Retina (tissue), 1 donor: ENCODE measurements at regions not wholly inside any gene's neighbourhood (a gene's known extent, or its start where the extent isn't known, plus 50 kb on each side); places are given as distances from the start of the nearest gene placed in this dataset.
A peak's percentile ranks its signal among the peaks of the same experiment; 100 is the strongest.
"Not testable (repeated sequence)": the region's sequence is repeated elsewhere in the genome, so short reads cannot be mapped to it uniquely, and the experiment has no call there.

Experiments used
- DNase-seq: peaks from one replicate; pipeline ENCODE4 v3.0.0-alpha.2; 2016

- not testable (repeated sequence) for DNase-seq
Observed at GRCh38 chr2:76697439-76697838, 824.7 kb downstream of the LRRTM4 start.

DNA sequence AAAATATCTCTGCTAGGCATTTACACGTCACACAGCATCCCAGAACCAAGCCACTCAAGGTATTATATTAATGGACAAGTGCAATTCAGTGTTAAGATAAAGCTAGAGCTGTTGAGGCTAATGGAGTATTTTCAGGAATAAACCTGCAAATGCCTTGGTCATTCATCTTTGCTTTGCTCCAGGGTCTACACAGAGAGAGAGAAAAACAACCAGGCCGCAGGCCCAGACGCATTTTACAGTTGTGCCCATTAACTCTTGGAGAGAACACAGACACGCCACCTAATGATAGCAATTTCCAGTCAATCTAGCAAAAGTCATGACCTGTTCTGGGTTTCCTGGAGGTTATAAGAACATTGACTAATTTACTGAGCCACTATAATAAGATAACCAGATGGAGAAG, 829.3 kb downstream of the LRRTM4 start:
- no peak for DNase-seq

DNA sequence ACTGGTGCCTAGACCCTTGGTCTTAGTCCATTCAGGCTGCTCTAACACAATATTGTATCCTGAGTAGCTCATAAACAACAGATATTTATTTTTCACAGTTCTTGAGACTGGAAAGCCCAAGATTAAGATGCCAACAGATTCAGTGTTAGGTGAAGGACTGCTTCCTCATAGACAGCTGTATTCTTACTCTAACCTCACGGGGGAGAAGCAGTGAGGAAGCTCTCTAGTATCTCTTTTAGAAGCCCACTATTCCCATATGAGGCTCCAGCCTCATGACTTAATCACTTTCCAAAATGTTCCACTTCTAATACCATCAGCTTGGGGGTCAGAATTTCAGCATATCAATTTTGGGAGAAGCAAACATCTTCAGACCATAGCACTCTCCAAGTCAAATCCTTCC, 833.4 kb downstream of the LRRTM4 start:
- DNase-seq = no peak

DNA sequence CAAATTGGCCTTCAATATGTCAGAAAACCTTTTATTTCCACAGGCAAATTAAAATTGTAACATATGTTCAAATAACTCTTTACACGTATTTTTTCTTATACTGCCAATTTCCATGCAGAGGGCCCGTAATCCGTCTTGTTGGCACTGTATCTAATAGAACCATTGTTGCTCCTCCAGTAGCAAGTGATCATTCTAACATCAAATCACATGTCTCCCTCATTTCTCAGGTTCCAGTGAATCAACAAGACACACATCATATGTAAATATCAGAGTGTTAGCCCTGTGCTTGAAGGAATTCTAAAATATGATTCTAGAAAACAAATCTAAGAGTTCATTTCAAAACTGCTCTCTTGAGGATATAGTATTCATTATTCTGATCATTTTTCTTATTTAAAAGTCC, 834.3 kb downstream of the LRRTM4 start:
- no peak for DNase-seq

GRCh38 chr2:76684756-76685155, 837.4 kb downstream of the LRRTM4 start:
- DNase-seq = peak; percentile 39

- no peak for DNase-seq
Observed at GRCh38 chr2:76679025-76679396, 843.2 kb downstream of the LRRTM4 start.

GRCh38 chr2:76678383-76679024, 843.7 kb downstream of the LRRTM4 start:
- no peak for DNase-seq

DNA sequence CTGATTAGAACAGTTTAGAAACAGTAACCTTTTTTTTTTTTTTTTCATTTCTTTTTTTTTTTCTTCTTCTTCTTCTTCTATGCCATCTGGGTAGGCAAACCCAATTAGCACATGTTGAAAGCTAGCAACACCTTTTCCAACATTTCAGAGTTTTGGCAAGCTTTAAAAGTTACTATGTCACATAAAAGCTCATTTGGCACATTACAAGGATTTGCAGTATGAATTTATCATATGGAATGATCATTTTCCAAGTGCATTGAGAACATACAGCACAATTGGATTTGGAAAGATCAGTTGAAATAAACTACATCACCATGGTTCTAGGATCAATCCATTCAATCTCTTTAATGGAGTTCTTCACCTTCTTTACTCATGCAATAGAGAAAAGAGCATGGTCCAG, 847.0 kb downstream of the LRRTM4 start:
- DNase-seq = no peak

- no peak for DNase-seq
Observed at GRCh38 chr2:76672798-76673197, 849.4 kb downstream of the LRRTM4 start.

DNA sequence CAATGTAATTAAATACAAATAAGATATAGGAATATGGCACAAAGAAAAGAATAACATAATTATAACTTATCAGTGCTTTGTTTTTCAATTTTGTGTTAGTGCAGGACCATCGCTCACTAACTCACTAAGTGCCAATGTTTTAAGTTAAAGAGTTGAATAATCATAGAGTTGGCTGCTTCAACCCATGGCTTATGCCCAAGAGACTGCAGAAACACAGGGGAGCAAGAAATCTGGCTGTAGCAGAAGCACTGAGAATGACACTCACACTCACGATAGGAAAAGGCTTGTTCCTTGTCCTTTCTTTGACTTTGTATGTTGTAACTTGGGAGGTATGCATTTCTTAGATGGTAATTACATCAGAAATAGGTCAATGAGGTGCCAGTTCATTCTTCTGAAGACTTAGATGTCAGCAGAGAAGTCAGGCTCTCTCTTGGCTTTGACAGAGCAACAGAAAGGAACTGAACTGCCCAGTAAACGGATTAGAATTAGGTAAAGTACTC, 852.2 kb downstream of the LRRTM4 start:
- DNase-seq = no peak

DNA sequence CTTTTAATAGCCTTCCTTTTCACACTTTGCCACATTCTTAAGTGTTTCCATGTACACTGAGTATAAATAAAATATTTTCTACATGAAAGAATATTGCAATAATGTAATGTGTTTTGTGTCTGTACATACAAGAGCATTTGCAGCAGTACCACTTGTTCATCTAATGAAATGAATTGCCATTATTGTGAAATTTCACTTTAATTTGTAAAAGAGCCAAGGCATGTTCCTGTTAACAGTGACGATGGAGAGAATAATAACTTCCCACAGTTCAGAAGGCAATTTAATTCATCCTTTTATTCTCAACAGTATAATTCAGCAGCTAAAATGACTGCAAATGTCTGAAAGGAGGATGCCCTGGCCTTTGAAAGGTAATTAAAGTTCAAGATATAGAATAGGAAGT, 853.9 kb downstream of the LRRTM4 start:
- DNase-seq = no peak

- DNase-seq = peak; percentile 7
Observed at GRCh38 chr2:76667821-76668271, 854.3 kb downstream of the LRRTM4 start.

- DNase-seq = no peak
Observed at GRCh38 chr2:76642129-76642528, 880.0 kb downstream of the LRRTM4 start.

- DNase-seq = no peak
Observed at GRCh38 chr2:76641506-76641905, 880.7 kb downstream of the LRRTM4 start.

DNA sequence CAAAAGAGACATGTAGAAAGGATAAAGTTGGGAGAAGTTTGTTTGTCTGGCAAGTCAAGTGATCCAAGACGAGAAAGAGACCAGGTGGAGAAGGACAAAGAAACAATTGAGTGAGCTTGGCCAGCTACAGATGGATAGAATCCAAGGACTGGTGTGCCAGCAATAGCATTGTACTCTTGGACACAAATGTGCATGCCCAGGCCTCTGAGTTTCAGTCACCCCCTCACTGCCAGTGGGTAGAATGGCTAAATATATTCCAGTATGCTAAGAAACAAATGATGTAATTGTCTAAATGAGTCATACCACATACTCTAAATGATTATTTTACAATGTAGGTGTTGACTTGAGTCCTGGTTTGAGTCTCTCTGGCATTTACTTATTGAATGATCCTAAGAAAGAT, 881.3 kb downstream of the LRRTM4 start:
- no peak for DNase-seq

DNA sequence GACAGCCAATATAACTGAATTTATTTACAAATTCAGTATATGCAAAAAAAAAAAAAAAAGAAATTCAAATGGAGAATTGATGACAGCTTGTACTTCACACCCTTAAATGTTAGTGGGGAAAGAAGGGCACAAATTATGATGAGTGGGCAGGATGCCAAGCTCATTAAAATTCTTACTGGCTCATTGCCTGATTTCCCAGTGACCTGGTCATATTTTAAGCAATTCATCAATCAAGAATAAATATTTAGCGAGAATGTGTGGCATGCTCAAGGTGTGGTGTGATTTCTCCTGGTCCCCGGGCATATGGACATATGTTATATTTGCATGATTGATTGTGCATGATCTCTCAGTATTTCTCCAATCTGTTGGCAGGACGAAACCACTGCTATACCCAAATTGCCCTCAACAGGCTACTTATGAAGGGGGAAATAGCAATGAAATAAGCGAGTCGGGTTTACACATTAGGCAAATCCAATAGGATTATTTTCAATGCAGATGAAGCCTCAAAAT, 883.0 kb downstream of the LRRTM4 start:
- no peak for DNase-seq

DNA sequence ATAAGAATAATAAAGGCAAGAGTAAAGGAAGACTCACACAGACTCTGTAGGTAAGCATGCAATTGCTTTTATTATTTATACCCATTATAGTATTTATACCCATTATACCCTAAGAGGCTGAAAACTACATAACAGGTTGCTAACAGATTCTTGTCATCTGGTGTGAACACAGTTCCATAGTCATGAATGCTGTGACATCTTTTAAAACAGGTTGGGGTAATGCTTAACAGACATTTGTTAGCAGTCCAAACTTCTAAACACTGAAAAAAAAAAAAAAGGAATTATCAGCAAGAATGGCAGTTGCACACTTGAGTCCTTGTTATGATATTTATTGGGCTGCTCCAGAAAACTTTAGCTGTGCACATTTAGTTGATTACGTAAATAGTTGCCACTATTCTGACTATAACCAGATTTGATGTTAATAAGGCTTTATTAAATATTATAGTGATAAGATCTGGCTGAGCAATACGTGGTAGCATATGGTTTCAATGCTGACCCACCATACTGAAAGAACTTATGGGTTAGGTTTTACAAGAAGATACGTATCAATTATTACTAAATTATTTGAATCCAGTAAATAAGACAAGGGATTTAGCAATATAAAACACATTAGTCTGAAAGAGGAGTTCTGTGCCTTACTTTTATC, 888.8 kb downstream of the LRRTM4 start:
- no peak for DNase-seq

DNA sequence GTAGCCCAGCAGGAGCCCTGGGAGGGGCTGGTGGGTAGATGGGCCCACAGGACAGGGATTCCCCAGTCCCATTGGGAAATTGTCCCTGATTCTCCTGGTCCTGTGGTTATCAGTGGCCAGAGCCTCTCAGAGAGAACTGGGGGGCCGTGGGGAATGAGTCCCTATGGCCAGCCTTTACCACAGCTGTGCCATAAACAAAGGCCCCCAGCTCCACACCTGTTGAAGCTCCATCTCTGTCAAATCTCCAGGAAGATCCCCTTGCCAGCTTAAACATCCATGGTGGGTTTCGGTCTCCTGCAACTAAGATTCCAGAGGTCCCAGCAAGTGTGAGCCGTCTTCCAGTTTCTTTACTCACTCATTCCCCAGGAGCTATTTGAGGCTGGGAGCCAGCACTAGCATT, 897.1 kb downstream of the LRRTM4 start:
- DNase-seq = no peak

- no peak for DNase-seq
Observed at GRCh38 chr2:76613330-76613729, 902.6 kb upstream of the GCFC2 start.

GRCh38 chr2:76612764-76613163, 902.0 kb upstream of the GCFC2 start:
- no peak for DNase-seq

- no peak for DNase-seq
Observed at GRCh38 chr2:76610451-76610850, 899.7 kb upstream of the GCFC2 start.

DNA sequence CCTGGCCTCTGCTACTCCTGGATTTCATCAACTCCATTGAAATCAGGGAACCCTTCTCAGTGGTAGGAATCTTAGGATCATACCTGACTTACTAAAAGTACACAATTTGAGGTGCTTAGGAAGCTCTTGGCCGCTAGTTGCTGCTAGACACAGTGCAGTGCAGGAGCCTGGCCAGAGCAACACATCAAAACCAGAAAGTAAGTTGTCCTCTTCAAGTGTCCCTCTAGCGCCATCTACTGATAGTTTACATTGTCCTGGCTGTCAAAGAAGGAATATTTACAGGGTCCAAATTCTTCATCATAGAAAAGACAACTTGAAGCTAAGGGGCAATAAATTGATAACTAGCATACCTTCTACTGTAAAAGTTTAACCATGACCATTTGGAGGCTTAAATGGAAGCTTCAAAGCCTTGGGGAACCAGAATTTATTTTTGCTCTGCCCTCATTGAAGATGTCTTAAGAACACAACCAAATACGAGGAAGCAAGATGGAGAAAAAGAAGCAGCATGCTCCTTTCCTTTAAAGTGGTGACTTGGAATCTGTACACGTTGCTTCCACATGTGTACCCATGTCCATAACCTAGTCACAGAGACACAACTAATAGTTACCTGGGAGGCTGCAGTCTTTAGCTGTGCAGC, 889.1 kb upstream of the GCFC2 start:
- DNase-seq = peak; percentile 72

DNA sequence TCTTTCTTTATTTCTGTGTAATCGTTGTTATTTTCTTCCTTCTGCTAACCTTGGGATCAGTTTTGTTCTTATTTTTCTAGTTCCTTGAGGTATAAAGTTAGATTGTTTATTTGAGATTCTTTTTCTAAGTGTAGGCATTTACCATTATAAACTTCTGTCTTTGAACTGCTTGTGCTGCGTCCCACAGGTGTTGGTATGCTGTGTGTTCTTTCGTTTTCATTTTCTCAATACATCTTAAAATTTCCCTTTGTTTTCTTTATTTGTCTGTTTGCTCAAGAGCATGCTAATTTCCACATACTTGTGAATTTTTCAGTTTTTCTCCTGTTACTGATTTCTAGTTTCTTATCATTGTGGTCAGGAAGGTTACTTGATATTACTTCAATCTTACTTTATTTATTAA, 873.8 kb upstream of the GCFC2 start:
- DNase-seq = no peak

GRCh38 chr2:76579911-76580310, 869.2 kb upstream of the GCFC2 start:
- DNase-seq = no peak
